ENCODE measurements at regions not wholly inside any gene's neighbourhood (a gene's known extent, or its start where the extent isn't known, plus 50 kb on each side); places are given as distances from the start of the nearest gene placed in this dataset.
"Not testable (repeated sequence)": the region's sequence is repeated elsewhere in the genome, so short reads cannot be mapped to it uniquely, and the experiment has no call there.

DNA sequence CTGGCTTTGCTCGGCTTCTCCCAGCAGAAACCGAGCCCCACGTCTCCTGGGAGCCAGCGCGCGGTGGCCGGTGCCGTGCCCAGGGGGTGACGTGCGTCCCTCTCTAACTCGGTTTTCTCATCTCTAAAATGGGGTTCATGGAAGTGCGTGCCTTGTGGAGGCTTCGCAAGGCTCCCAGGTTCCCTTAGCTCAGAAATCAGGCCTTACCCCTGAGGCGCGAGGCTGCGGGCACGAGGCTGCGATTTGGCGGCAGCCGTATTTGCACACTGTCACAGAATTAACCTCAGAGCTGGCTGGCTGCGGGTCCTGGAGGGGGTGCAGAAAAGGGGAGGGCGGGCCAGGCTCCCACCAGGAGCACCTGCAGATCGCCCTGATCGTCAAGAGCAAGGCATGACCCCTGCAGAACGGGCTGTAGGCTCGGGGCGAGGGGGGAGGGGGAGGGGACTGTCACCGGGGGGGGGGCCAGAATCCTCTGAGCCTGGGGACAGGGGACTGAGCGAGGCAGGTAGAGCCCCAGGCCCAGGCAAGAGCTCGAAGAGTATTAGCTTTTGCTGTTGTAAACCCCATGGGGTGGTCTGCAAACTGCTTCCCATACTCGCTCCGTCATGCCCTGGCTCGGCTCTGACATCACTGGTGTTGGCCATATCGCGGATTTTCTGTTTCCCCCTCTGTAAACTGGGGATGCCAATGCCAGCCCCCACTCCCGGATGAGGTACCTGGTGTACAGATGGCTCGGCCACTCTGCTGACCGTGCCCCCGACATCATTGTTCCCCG lies 62.2 kb downstream of the CCNE1 start:
- Mint-ChIP-seq H3K4me1 (peaks cover 14% of the 10 kb centered on the region), H3K36me3 (ENCODE audit: low read depth) (no peaks in the 10 kb centered on the region), H3K27ac (no peak overlapping the region), H3K4me3 (peak overlapping the region; percentile 67), H3K27me3 (peaks cover 26% of the 10 kb centered on the region), H3K9me3 (no peaks in the 10 kb centered on the region)
- no peak for DNase-seq
- intact Hi-C loops (cut with micrococcal nuclease): loop anchor here (1.0 to 5.0 kb wide), 6 partner anchors 15 to 157 kb away; partner anchors contain the start of genes C19orf12 and CCNE1

GRCh38 chr19:29875931-29876330 lies 64.1 kb downstream of the CCNE1 start:
- H3K4me1 Mint-ChIP-seq: peaks cover 14% of the 10 kb centered on the region
- intact Hi-C loops (cut with micrococcal nuclease): no loop called here
- H3K4me3 Mint-ChIP-seq: no peak overlapping the region
- H3K27ac Mint-ChIP-seq: no peak overlapping the region
- DNase-seq: no peak
- H3K27me3 Mint-ChIP-seq: peaks cover 25% of the 10 kb centered on the region
- no peaks in the 10 kb centered on the region for H3K9me3 Mint-ChIP-seq
- H3K36me3 Mint-ChIP-seq (ENCODE audit: low read depth): no peaks in the 10 kb centered on the region

- Mint-ChIP-seq H3K27ac (no peak overlapping the region), H3K9me3 (no peaks in the 10 kb centered on the region), H3K4me1 (peaks cover 14% of the 10 kb centered on the region), H3K4me3 (peak overlapping the region; percentile 22), H3K27me3 (peaks cover 22% of the 10 kb centered on the region), H3K36me3 (ENCODE audit: low read depth) (no peaks in the 10 kb centered on the region)
- intact Hi-C loops (cut with micrococcal nuclease): no loop called here
- DNase-seq: no peak
Observed at GRCh38 chr19:29876414-29876813, 64.6 kb downstream of the CCNE1 start.

DNA sequence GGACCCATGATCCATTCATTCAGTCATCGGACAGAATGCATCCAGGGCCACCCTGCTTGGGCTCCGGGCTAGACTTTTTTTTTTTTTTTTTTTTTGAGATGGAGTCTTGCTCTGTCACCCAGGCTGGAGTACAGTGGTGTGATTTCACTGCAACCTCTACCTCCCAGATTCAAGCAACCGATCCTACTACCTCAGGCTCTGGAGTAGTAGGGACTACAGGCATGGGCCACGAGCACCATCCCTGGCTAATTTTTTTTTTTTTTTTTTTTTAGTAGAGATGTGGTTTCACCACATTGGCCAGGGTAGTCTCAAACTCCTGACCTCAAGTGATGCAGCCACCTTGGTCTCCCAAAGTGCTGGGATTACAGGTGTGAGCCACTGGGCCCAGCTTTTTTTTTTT lies 65.1 kb downstream of the CCNE1 start:
- H3K27ac Mint-ChIP-seq; H3K36me3 Mint-ChIP-seq (ENCODE audit: low read depth); DNase-seq; H3K4me3 Mint-ChIP-seq; H3K9me3 Mint-ChIP-seq; intact Hi-C loops (cut with micrococcal nuclease): not testable (repeated sequence)
- peaks cover 18% of the 10 kb centered on the region for H3K27me3 Mint-ChIP-seq
- H3K4me1 Mint-ChIP-seq: peaks cover 13% of the 10 kb centered on the region

DNA sequence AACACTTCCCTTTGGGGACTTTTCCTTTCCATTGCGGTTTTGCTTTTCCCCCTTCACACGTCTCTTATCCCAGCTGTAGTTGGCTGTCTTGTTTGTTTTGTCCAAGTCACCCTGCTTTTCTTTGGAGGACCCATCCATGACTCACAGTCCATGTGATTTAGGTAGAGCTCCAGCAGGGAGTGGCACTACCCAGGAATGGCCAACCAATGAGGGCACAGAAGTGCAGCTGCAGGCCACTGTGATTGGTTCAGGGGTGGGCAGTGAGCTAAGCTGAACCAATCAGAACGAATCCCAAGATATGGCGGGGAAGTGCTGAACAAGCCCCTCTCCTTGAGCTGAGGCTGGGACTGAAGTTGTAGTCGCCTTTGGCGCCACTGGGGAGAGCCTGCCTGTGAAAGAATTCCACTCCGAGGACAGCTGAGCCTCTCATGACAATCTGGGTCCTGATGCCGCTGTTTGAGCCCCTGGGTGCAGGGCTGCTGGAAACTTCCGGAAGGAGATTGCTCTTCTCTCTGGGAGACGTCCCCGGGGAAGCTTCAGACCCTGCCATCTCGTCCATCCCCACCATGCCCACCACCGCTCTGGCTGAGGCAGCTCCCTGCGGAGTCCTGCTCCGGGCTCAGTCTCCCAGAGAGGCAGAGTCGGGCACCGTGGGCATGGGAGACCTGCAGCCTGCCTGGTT lies 62.9 kb upstream of the URI1 start:
- peaks cover 5% of the 10 kb centered on the region for H3K4me1 Mint-ChIP-seq
- H3K27me3 Mint-ChIP-seq: peaks cover 12% of the 10 kb centered on the region
- H3K9me3 Mint-ChIP-seq: no peaks in the 10 kb centered on the region
- H3K36me3 Mint-ChIP-seq (ENCODE audit: low read depth): no peaks in the 10 kb centered on the region
- intact Hi-C loops (cut with micrococcal nuclease): no loop called here
- no peak overlapping the region for H3K4me3 Mint-ChIP-seq
- DNase-seq: no peak
- no peak overlapping the region for H3K27ac Mint-ChIP-seq

GRCh38 chr19:29879655-29879974 lies 62.4 kb upstream of the URI1 start:
- peaks cover 5% of the 10 kb centered on the region for H3K4me1 Mint-ChIP-seq
- peaks cover 11% of the 10 kb centered on the region for H3K27me3 Mint-ChIP-seq
- no peak for DNase-seq
- H3K27ac Mint-ChIP-seq: no peak overlapping the region
- H3K9me3 Mint-ChIP-seq: no peaks in the 10 kb centered on the region
- no peak overlapping the region for H3K4me3 Mint-ChIP-seq
- intact Hi-C loops (cut with micrococcal nuclease): no loop called here
- no peaks in the 10 kb centered on the region for H3K36me3 Mint-ChIP-seq (ENCODE audit: low read depth)

- H3K27ac Mint-ChIP-seq: no peak overlapping the region
- DNase-seq: no peak
- peaks cover 5% of the 10 kb centered on the region for H3K4me1 Mint-ChIP-seq
- peaks cover 8% of the 10 kb centered on the region for H3K27me3 Mint-ChIP-seq
- no peaks in the 10 kb centered on the region for H3K36me3 Mint-ChIP-seq (ENCODE audit: low read depth)
- intact Hi-C loops (cut with micrococcal nuclease): no loop called here
- H3K9me3 Mint-ChIP-seq: no peaks in the 10 kb centered on the region
- no peak overlapping the region for H3K4me3 Mint-ChIP-seq
Observed at GRCh38 chr19:29880498-29881081, 61.4 kb upstream of the URI1 start.

- DNase-seq: no peak
- intact Hi-C loops (cut with micrococcal nuclease): no loop called here
- Mint-ChIP-seq H3K27ac (no peak overlapping the region), H3K4me3 (no peak overlapping the region), H3K4me1 (peaks cover 3% of the 10 kb centered on the region), H3K36me3 (ENCODE audit: low read depth) (no peaks in the 10 kb centered on the region), H3K27me3 (peaks cover 6% of the 10 kb centered on the region), H3K9me3 (no peaks in the 10 kb centered on the region)
Observed at GRCh38 chr19:29881386-29881785, 60.7 kb upstream of the URI1 start.

GRCh38 chr19:29882719-29883105 lies 59.3 kb upstream of the URI1 start:
- Mint-ChIP-seq H3K9me3 (no peaks in the 10 kb centered on the region), H3K4me1 (peaks cover 12% of the 10 kb centered on the region), H3K27me3 (peaks cover 6% of the 10 kb centered on the region), H3K27ac (no peak overlapping the region), H3K36me3 (ENCODE audit: low read depth) (no peaks in the 10 kb centered on the region), H3K4me3 (no peak overlapping the region)
- intact Hi-C loops (cut with micrococcal nuclease): no loop called here
- DNase-seq: no peak

- DNase-seq: no peak
- Mint-ChIP-seq H3K4me1 (peaks cover 15% of the 10 kb centered on the region), H3K27me3 (peaks cover 5% of the 10 kb centered on the region), H3K36me3 (ENCODE audit: low read depth) (no peaks in the 10 kb centered on the region), H3K4me3 (no peak overlapping the region), H3K9me3 (no peaks in the 10 kb centered on the region), H3K27ac (no peak overlapping the region)
- intact Hi-C loops (cut with micrococcal nuclease): no loop called here
Observed at GRCh38 chr19:29884044-29884443, 58.0 kb upstream of the URI1 start.

- peaks cover 5% of the 10 kb centered on the region for H3K27me3 Mint-ChIP-seq
- H3K4me3 Mint-ChIP-seq: no peak overlapping the region
- H3K27ac Mint-ChIP-seq: no peak overlapping the region
- DNase-seq: no peak
- H3K36me3 Mint-ChIP-seq (ENCODE audit: low read depth): no peaks in the 10 kb centered on the region
- H3K9me3 Mint-ChIP-seq: no peaks in the 10 kb centered on the region
- peaks cover 15% of the 10 kb centered on the region for H3K4me1 Mint-ChIP-seq
- intact Hi-C loops (cut with micrococcal nuclease): no loop called here
Observed at GRCh38 chr19:29884466-29884865, 57.6 kb upstream of the URI1 start.

GRCh38 chr19:29886106-29886505 lies 55.9 kb upstream of the URI1 start:
- intact Hi-C loops (cut with micrococcal nuclease); H3K27me3 Mint-ChIP-seq; H3K9me3 Mint-ChIP-seq; H3K4me3 Mint-ChIP-seq; DNase-seq; H3K27ac Mint-ChIP-seq; H3K36me3 Mint-ChIP-seq (ENCODE audit: low read depth): not testable (repeated sequence)
- H3K4me1 Mint-ChIP-seq: peaks cover 15% of the 10 kb centered on the region

- peaks cover 15% of the 10 kb centered on the region for H3K4me1 Mint-ChIP-seq
- H3K4me3 Mint-ChIP-seq: no peak overlapping the region
- DNase-seq: no peak
- intact Hi-C loops (cut with micrococcal nuclease): no loop called here
- peaks cover 5% of the 10 kb centered on the region for H3K27me3 Mint-ChIP-seq
- H3K9me3 Mint-ChIP-seq: peaks cover 4% of the 10 kb centered on the region
- H3K36me3 Mint-ChIP-seq (ENCODE audit: low read depth): no peaks in the 10 kb centered on the region
- H3K27ac Mint-ChIP-seq: no peak overlapping the region
Observed at GRCh38 chr19:29886586-29886985, 55.5 kb upstream of the URI1 start.

DNA sequence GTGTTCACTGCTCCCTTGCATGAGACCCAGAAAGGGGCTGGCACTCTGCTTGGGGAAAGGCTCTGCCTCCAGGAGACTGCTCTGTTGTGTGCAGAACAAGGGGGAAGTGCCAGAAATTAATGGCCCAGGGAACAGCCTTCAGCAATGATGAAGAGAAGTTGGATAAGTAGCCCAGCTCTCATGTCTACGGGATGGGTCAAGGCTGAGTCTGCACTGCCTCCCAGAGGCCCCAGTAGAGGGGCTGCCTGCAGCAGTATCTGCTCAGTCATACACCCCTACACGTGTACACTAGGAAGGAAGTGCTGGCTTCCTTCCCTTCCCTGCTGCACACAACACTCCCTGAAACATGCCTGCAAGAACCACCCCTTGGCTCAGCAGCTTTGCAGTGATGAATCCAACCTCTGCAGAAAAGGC lies 54.6 kb upstream of the URI1 start:
- H3K9me3 Mint-ChIP-seq: peaks cover 4% of the 10 kb centered on the region
- DNase-seq: peak; percentile 64
- H3K36me3 Mint-ChIP-seq (ENCODE audit: low read depth): no peaks in the 10 kb centered on the region
- H3K4me3 Mint-ChIP-seq: no peak overlapping the region
- no peak overlapping the region for H3K27ac Mint-ChIP-seq
- peaks cover 15% of the 10 kb centered on the region for H3K4me1 Mint-ChIP-seq
- intact Hi-C loops (cut with micrococcal nuclease): no loop called here
- H3K27me3 Mint-ChIP-seq: peaks cover 5% of the 10 kb centered on the region

All from activated CD4-positive, alpha-beta T cell treated with anti-CD3 and anti-CD28 coated beads, Interleukin-2, amount 10 ng/mL, durations not matched to agents 24 days and 14 days (primary cell).